ENCODE measurements at regions not wholly inside any gene's neighbourhood (a gene's known extent, or its start where the extent isn't known, plus 50 kb on each side); places are given as distances from the start of the nearest gene placed in this dataset.

- no peak for DNase-seq
Observed at GRCh38 chrX:9196961-9197640, 163.2 kb upstream of the FAM9B start.

GRCh38 chrX:9204560-9204959 lies 170.6 kb upstream of the FAM9B start:
- no peak for DNase-seq

- DNase-seq, result no peak
Observed at GRCh38 chrX:9205599-9206223, 171.8 kb upstream of the FAM9B start.

- DNase-seq, result no peak
Observed at GRCh38 chrX:9207142-9207541, 173.2 kb upstream of the FAM9B start.

GRCh38 chrX:9211269-9211668 lies 177.3 kb upstream of the FAM9B start:
- no peak for DNase-seq

GRCh38 chrX:9221781-9222180 lies 187.9 kb upstream of the FAM9B start:
- no peak for DNase-seq

- no peak for DNase-seq
Observed at GRCh38 chrX:9222299-9222698, 188.4 kb upstream of the FAM9B start.

- no peak for DNase-seq
Observed at GRCh38 chrX:9227276-9227675, 193.3 kb upstream of the FAM9B start.

- DNase-seq, result no peak
Observed at GRCh38 chrX:9231491-9231890, 197.6 kb upstream of the FAM9B start.

GRCh38 chrX:9233141-9233540 lies 199.2 kb upstream of the FAM9B start:
- no peak for DNase-seq

GRCh38 chrX:9234315-9234714 lies 200.4 kb upstream of the FAM9B start:
- DNase-seq, result no peak

- no peak for DNase-seq
Observed at GRCh38 chrX:9235722-9236121, 201.8 kb upstream of the FAM9B start.

- no peak for DNase-seq
Observed at GRCh38 chrX:9240956-9241355, 207.0 kb upstream of the FAM9B start.

GRCh38 chrX:9241427-9241826 lies 207.5 kb upstream of the FAM9B start:
- no peak for DNase-seq

- DNase-seq, result no peak
Observed at GRCh38 chrX:9249051-9249846, 215.3 kb upstream of the FAM9B start.

GRCh38 chrX:9252182-9252581 lies 212.7 kb upstream of the TBL1X start:
- no peak for DNase-seq

- DNase-seq, result no peak
Observed at GRCh38 chrX:9253211-9253610, 211.6 kb upstream of the TBL1X start.

- DNase-seq, result peak; percentile 27
Observed at GRCh38 chrX:9257718-9258420, 207.0 kb upstream of the TBL1X start.

- no peak for DNase-seq
Observed at GRCh38 chrX:9258421-9259104, 206.3 kb upstream of the TBL1X start.

- DNase-seq, result no peak
Observed at GRCh38 chrX:9260603-9261002, 204.3 kb upstream of the TBL1X start.

- DNase-seq, result no peak
Observed at GRCh38 chrX:9267415-9267814, 197.4 kb upstream of the TBL1X start.

- no peak for DNase-seq
Observed at GRCh38 chrX:9269134-9269533, 195.7 kb upstream of the TBL1X start.
